Retina (tissue), 1 donor: ENCODE measurements at regions not wholly inside any gene's neighbourhood (a gene's known extent, or its start where the extent isn't known, plus 50 kb on each side); places are given as distances from the start of the nearest gene placed in this dataset.

Source experiments
- DNase-seq: peaks from one replicate; pipeline ENCODE4 v3.0.0-alpha.2; 2016

GRCh38 chr2:120481446-120482194, 135.7 kb downstream of the INHBB start:
- no peak for DNase-seq

- no peak for DNase-seq
Observed at GRCh38 chr2:120482334-120482733, 136.4 kb downstream of the INHBB start.

- no peak for DNase-seq
Observed at GRCh38 chr2:120483355-120483754, 137.4 kb downstream of the INHBB start.

- no peak for DNase-seq
Observed at GRCh38 chr2:120485096-120485495, 139.2 kb downstream of the INHBB start.

GRCh38 chr2:120486441-120486840, 140.5 kb downstream of the INHBB start:
- no peak for DNase-seq

GRCh38 chr2:120486946-120487345, 141.0 kb downstream of the INHBB start:
- DNase-seq, result no peak

- DNase-seq, result no peak
Observed at GRCh38 chr2:120488531-120488930, 142.6 kb downstream of the INHBB start.

- no peak for DNase-seq
Observed at GRCh38 chr2:120489023-120489422, 143.1 kb downstream of the INHBB start.

GRCh38 chr2:120490091-120490798, 144.3 kb downstream of the INHBB start:
- DNase-seq, result no peak

- DNase-seq, result no peak
Observed at GRCh38 chr2:120491111-120491625, 145.2 kb downstream of the INHBB start.

- no peak for DNase-seq
Observed at GRCh38 chr2:120493231-120493630, 147.3 kb downstream of the INHBB start.

GRCh38 chr2:120494446-120494845, 148.5 kb downstream of the INHBB start:
- DNase-seq, result no peak

GRCh38 chr2:120495586-120495985, 149.7 kb downstream of the INHBB start:
- no peak for DNase-seq

GRCh38 chr2:120496235-120496634, 150.3 kb downstream of the INHBB start:
- no peak for DNase-seq

- no peak for DNase-seq
Observed at GRCh38 chr2:120496759-120497158, 150.8 kb downstream of the INHBB start.

- DNase-seq, result no peak
Observed at GRCh38 chr2:120497261-120497977, 151.5 kb downstream of the INHBB start.

- no peak for DNase-seq
Observed at GRCh38 chr2:120498121-120498520, 152.2 kb downstream of the INHBB start.

- no peak for DNase-seq
Observed at GRCh38 chr2:120498576-120499394, 152.8 kb downstream of the INHBB start.

- DNase-seq, result no peak
Observed at GRCh38 chr2:120499784-120500495, 154.0 kb downstream of the INHBB start.

GRCh38 chr2:120501591-120501990, 155.7 kb downstream of the INHBB start:
- no peak for DNase-seq

GRCh38 chr2:120502357-120502756, 156.4 kb downstream of the INHBB start:
- no peak for DNase-seq

- DNase-seq, result no peak
Observed at GRCh38 chr2:120502761-120503160, 156.8 kb downstream of the INHBB start.
